Heart right ventricle (tissue), 16 donors: ENCODE measurements at regions not wholly inside any gene's neighbourhood (a gene's known extent, or its start where the extent isn't known, plus 50 kb on each side); places are given as distances from the start of the nearest gene placed in this dataset.

Experiments used
- ATAC-seq, 8 donors: fragments of 200-7000 bp; cut with Tn5 transposase; one replicate each; pipeline ENCODE4 v1.9.1; 2020; ENCODE audit warnings: mild to moderate bottlenecking in 8 of 8, moderate library complexity in 8 of 8, moderate number of reproducible peaks in 1 of 8
- DNase-seq, 2 donors: peaks; one replicate each; pipeline ENCODE4 v3.0.0-alpha.2; 2020
- H3K27ac ChIP-seq, 10 donors: fragments of 200-600 bp; sonication (generic) in 2 of 10; one replicate each; pipeline versions ENCODE4 v1.5.0 to v1.8.0; 2020 to 2022; ENCODE audit warnings: mild to moderate bottlenecking in 3 of 10
- H3K27me3 ChIP-seq, 7 donors: fragments of 200-600 bp; one replicate each; pipeline ENCODE4 v1.8.0; 2021 to 2022; ENCODE audit warnings: mild to moderate bottlenecking in 2 of 7
- H3K36me3 ChIP-seq, 9 donors: fragments of 200-600 bp; sonication (generic) in 1 of 9; one replicate each; pipeline versions ENCODE4 v1.5.0 to v1.8.0; 2020 to 2022; ENCODE audit warnings: mild to moderate bottlenecking in 2 of 9
- H3K4me1 ChIP-seq, 9 donors: fragments of 200-600 bp; sonication (generic) in 1 of 9; one replicate each; pipeline versions ENCODE4 v1.5.0 to v1.8.0; 2020 to 2022; ENCODE audit warnings: mild to moderate bottlenecking in 4 of 9
- H3K4me3 ChIP-seq, 10 donors: fragments of 200-600 bp; sonication (generic) in 2 of 10; one replicate each; pipeline versions ENCODE4 v1.5.0 to v1.8.0; 2020 to 2022; ENCODE audit warnings: mild to moderate bottlenecking in 7 of 10, moderate library complexity in 2 of 10
- H3K9me3 ChIP-seq, 11 donors: fragments of 200-600 bp in 10 of 11; sonication (generic) in 2 of 11; one replicate each; pipeline versions ENCODE4 v1.5.0 to v1.8.0; 2013 to 2022; ENCODE audit warnings: mild to moderate bottlenecking in 2 of 11, control low read depth in 1 of 11, moderate library complexity in 1 of 11
- CTCF ChIP-seq, 9 donors: fragments of 200-600 bp; sonication (generic) in 2 of 9; IDR thresholded peaks; one replicate each; pipeline versions ENCODE4 v1.5.0 to v1.8.0; 2021 to 2022; ENCODE audit warnings: antibody characterized with exemption in 9 of 9, mild to moderate bottlenecking in 5 of 9, moderate library complexity in 1 of 9
- WGBS, 2 donors: extraction: QIAGEN DNeasy Blood & Tissue Kit; methylation state at CpG; one replicate each; pipeline ENCODE4 v1.1.7; 2013; ENCODE audit warnings: inconsistent platforms in 1 of 2; 5-methylcytosine and 5-hydroxymethylcytosine counted together
- intact Hi-C, 10 donors: fragments of 100-400 bp; cut with DNase I; formaldehyde crosslinking; loops; one replicate each; pipeline versions ENCODE4 v1.11.1 to v1.14.2; 2022
- donor health status: Arrhythmogenic right ventricular cardiomyopathy.
- donor health status: ischemic (EF 13 %, LVEDD 7.1; RV severe dilation, severe dysfunction).
- donor health status: healthy with polysubstance abuse.
- donor health status: DM: no; HTN: yes; CAD: no.
- donor health status: DM: no; HTN: no; CAD: no.
- donor health status: ischemic (EF 25% LVEDD 6.9; RV normal size, moderate dysfunction).
- donor health status: ischemic (EF 25% LVEDD 5.7; RV mildly dilated, moderate dysfunction).
- donor health status: healthy.
- donor health status: DM: yes; HTN: yes; CAD: no.
- donor health status: Ischemic cardiomyopathy.
- donor health status: ischemic (EF 35%, LVEDD 5.7; RV mildly dilated, moderate dysfunction).
- donor health status: nonischemic (EF 11% LVEDD 7.7; RV severe dilation, severe dysfunction).
- donor health status: DM: yes; HTN: yes; CAD: no.
- donor health status: PGD.
- donor health status: ischemic (EF 29% LVEDD 5.4; RV normal size, mild dysfunction).
- donor health status: nonischemic (EF 23%, LVEDD 6.1; RV moderate dilation, normal function).

GRCh38 chr10:118926441-118926840 is 103.1 kb upstream of the NANOS1 start:
- 75 to 83% methylated on average over 6 of the region's 6 CpGs for WGBS, 2 donors
- DNase-seq = no peak
- ATAC-seq = no peak
- H3K27me3 ChIP-seq = no peaks in the 10 kb centered on the region
- peak overlapping the region in 1 of 10 donors; percentile 60 for H3K27ac ChIP-seq
- no peak overlapping the region for H3K4me3 ChIP-seq
- H3K9me3 ChIP-seq = peaks cover 0 to 19% (median 12%) of the 10 kb centered on the region in 11 donors
- no peaks in the 10 kb centered on the region for H3K36me3 ChIP-seq
- TF ChIP-seq CTCF (IDR thresholded peaks at IDR 0.05) = no peak
- peaks cover 0 to 8% (median 0%) of the 10 kb centered on the region in 9 donors for H3K4me1 ChIP-seq
- intact Hi-C loops = no loop called here

GRCh38 chr10:118926903-118927302 is 102.6 kb upstream of the NANOS1 start:
- ATAC-seq (no peak), DNase-seq (no peak)
- Histone ChIP-seq H3K4me1 (peaks cover 0 to 8% (median 0%) of the 10 kb centered on the region in 9 donors), H3K4me3 (no peak overlapping the region), H3K36me3 (no peaks in the 10 kb centered on the region), H3K27ac (peak overlapping the region in 2 of 10 donors; percentile 16 to 60), H3K27me3 (no peaks in the 10 kb centered on the region), H3K9me3 (peaks cover 0 to 24% (median 17%) of the 10 kb centered on the region in 11 donors)
- WGBS, 2 donors = 78 to 79% methylated on average over 1 of the region's 1 CpG
- TF ChIP-seq CTCF (IDR thresholded peaks at IDR 0.05) = no peak
- intact Hi-C loops = no loop called here

DNA sequence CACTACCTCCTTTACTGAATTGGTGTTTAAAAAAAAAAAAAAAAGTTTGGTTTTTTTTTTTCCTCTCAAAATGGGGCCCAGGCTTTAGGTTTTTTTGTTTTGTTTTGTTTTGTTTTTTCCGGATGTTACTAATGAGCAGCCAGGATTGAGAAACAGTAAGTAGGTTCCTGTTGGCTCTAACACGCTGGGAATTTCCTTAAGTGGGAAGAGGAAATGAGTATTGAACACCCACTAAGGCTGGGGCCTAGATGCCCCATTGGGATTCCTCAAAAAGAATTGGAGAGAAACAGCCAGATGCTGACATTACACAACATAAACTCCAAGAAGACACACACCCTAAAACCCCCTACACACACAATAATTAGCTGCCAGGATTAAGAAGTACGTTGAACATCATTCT is 102.2 kb upstream of the NANOS1 start:
- TF ChIP-seq CTCF (IDR thresholded peaks at IDR 0.05) = no peak
- intact Hi-C loops = no loop called here
- Histone ChIP-seq H3K4me1 (peaks cover 0 to 8% (median 0%) of the 10 kb centered on the region in 9 donors), H3K27ac (peak overlapping the region in 4 of 10 donors; percentile 16 to 60 (median 31)), H3K4me3 (no peak overlapping the region), H3K27me3 (no peaks in the 10 kb centered on the region), H3K9me3 (peaks cover 0 to 28% (median 17%) of the 10 kb centered on the region in 11 donors), H3K36me3 (no peaks in the 10 kb centered on the region)
- ATAC-seq (peak in 4 of 8 donors; percentile 30 to 72 (median 47)), DNase-seq (no peak)
- 50 to 53% methylated on average over 3 of the region's 3 CpGs for WGBS, 2 donors

DNA sequence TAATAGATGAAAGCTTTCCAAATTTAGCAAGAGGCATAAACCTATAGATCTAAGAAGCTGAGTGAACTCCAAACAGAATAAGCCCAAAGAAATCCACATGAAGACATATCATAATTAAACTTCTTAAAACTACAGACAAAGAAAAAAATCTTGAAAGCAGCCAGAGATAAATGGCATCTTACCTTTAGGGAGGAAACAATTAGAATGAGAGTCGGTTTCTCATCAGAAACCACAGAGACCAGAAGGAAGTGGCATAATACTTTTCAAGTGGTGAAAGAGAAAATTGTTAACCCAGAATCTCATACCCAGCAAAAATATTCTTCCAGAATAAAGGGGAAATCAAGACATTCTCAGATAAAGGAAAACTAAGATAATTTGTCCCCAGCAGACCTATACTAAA is 98.9 kb upstream of the NANOS1 start:
- no peaks in the 10 kb centered on the region for H3K36me3 ChIP-seq
- H3K27me3 ChIP-seq = no peaks in the 10 kb centered on the region
- no peak overlapping the region for H3K27ac ChIP-seq
- peaks cover 0 to 8% (median 0%) of the 10 kb centered on the region in 9 donors for H3K4me1 ChIP-seq
- DNase-seq (no peak), ATAC-seq (no peak)
- H3K9me3 ChIP-seq = peaks cover 0 to 31% (median 17%) of the 10 kb centered on the region in 11 donors
- intact Hi-C loops = no loop called here
- WGBS, 2 donors = 51 to 68% methylated on average over 1 of the region's 1 CpG
- H3K4me3 ChIP-seq = no peak overlapping the region
- TF ChIP-seq CTCF (IDR thresholded peaks at IDR 0.05) = no peak
